ENCODE measurements at regions not wholly inside any gene's neighbourhood (a gene's known extent, or its start where the extent isn't known, plus 50 kb on each side); places are given as distances from the start of the nearest gene placed in this dataset.

- no peak overlapping the region for H3K4me3 ChIP-seq (replicated peaks in 1 of 3; ENCODE audit: insufficient read depth in 1 of 3, low read depth in 1 of 3, low read length in 3 of 3)
- no peaks in the 10 kb centered on the region for H3K4me1 ChIP-seq (ENCODE audit: control insufficient read depth, extremely low read depth, insufficient read depth, low read length)
- no peaks in the 10 kb centered on the region for H3K9me1 ChIP-seq (replicated peaks; ENCODE audit: control insufficient read depth, extremely low read depth, insufficient read depth, low read length)
- ChIA-PET POLR2A (no interaction called here), CTCF (no interaction called here)
- H2AFZ ChIP-seq (ENCODE audit: low read depth, low read length), result no peak overlapping the region
- H3K27me3 ChIP-seq (ENCODE audit: control insufficient read depth in 2 of 2, insufficient read depth in 2 of 2, low read length in 2 of 2), result no peaks in the 10 kb centered on the region
- intact Hi-C loops (cut with micrococcal nuclease), result no loop called here
- no peaks in the 10 kb centered on the region for H3K9me3 ChIP-seq (replicated peaks; ENCODE audit: control insufficient read depth, insufficient read depth, low read length)
- H3K27ac ChIP-seq (ENCODE audit: insufficient read depth, low read depth, low read length), result no peak overlapping the region
- dilution Hi-C loops (cut with MboI; ENCODE audit: extremely low pct_ligation_motif_present, low sequenced_read_pairs), result no loop called here
- DNase-seq (ENCODE audit: low read depth, low spot score) (no peak), FAIRE-seq (no peak)
- BruUV-seq (replicated peaks), result no TSS peak
- H3K36me3 ChIP-seq (ENCODE audit: control insufficient read depth in 2 of 2, extremely low read depth in 1 of 2, insufficient read depth in 2 of 2, low read length in 2 of 2), result no peaks in the 10 kb centered on the region
- TF ChIP-seq FOS (IDR thresholded peaks at IDR 0.05; ENCODE audit: borderline replicate concordance, insufficient read depth, low read length), result no peak
- no peak for TF ChIP-seq GATA2 (IDR thresholded peaks at IDR 0.05; ENCODE audit: insufficient read depth, insufficient read length, low read depth, low read length)
- no peak for TF ChIP-seq MYC (IDR thresholded peaks at IDR 0.05; ENCODE audit: low read depth, low read length)
- no peak for TF ChIP-seq JUN (IDR thresholded peaks at IDR 0.05; ENCODE audit: borderline replicate concordance, insufficient read depth, insufficient read length, low read depth)
- no peak for TF ChIP-seq MAX (IDR thresholded peaks at IDR 0.05; ENCODE audit: insufficient read depth, insufficient read length)
- TF ChIP-seq POLR2A (IDR thresholded peaks at IDR 0.05; ENCODE audit: low read depth, low read length), result no peak
- TF ChIP-seq CTCF (IDR thresholded peaks at IDR 0.05; ENCODE audit: extremely low read depth in 1 of 2, insufficient read depth in 1 of 2, low read depth in 1 of 2, low read length in 2 of 2), result no peak
- no peak for TF ChIP-seq POLR2AphosphoS5 (IDR thresholded peaks at IDR 0.05; ENCODE audit: insufficient read depth, low read depth, low read length)
- H3K4me2 ChIP-seq (ENCODE audit: insufficient read depth, low read length), result no peak overlapping the region
- no peaks in the 10 kb centered on the region for H4K20me1 ChIP-seq (replicated peaks; ENCODE audit: control insufficient read depth, extremely low read depth, insufficient read depth, low read length)
- no peak overlapping the region for H3K9ac ChIP-seq (replicated peaks; ENCODE audit: extremely low read depth, insufficient read depth, low read length)
- H3K79me2 ChIP-seq (ENCODE audit: control insufficient read depth, insufficient read depth, low read length), result no peaks in the 10 kb centered on the region
Measured at GRCh38 chr9:73775757-73776156, 624.1 kb downstream of the ANXA1 start.

Measured in endothelial cell of umbilical vein (primary cell).